ELF-1 (cell line): ENCODE measurements at regions not wholly inside any gene's neighbourhood (a gene's known extent, or its start where the extent isn't known, plus 50 kb on each side); places are given as distances from the start of the nearest gene placed in this dataset.

ENCODE experiments used
- DNase-seq: peaks from one replicate; pipeline ENCODE4 v3.0.0-alpha.2; 2016; ENCODE audit warnings: low read depth, low spot score

- no peak for DNase-seq
Observed at GRCh38 chr12:46884362-46884761, 58.6 kb upstream of the SLC38A4 start.

- DNase-seq = no peak
Observed at GRCh38 chr12:46886541-46887041, 60.8 kb upstream of the SLC38A4 start.

GRCh38 chr12:46887870-46888269, 62.1 kb upstream of the SLC38A4 start:
- no peak for DNase-seq

GRCh38 chr12:46888568-46888967, 62.8 kb upstream of the SLC38A4 start:
- no peak for DNase-seq

- DNase-seq = no peak
Observed at GRCh38 chr12:46891306-46891705, 65.5 kb upstream of the SLC38A4 start.

GRCh38 chr12:46892034-46892705, 66.4 kb upstream of the SLC38A4 start:
- no peak for DNase-seq

GRCh38 chr12:46892887-46893286, 67.1 kb upstream of the SLC38A4 start:
- DNase-seq = no peak

GRCh38 chr12:46893434-46893833, 67.6 kb upstream of the SLC38A4 start:
- no peak for DNase-seq

GRCh38 chr12:46895726-46896125, 69.9 kb upstream of the SLC38A4 start:
- no peak for DNase-seq

- DNase-seq = no peak
Observed at GRCh38 chr12:46896680-46897079, 70.9 kb upstream of the SLC38A4 start.

- no peak for DNase-seq
Observed at GRCh38 chr12:46898152-46898931, 72.5 kb upstream of the SLC38A4 start.

GRCh38 chr12:46898989-46899388, 73.2 kb upstream of the SLC38A4 start:
- no peak for DNase-seq

- DNase-seq = no peak
Observed at GRCh38 chr12:46900734-46901463, 75.1 kb upstream of the SLC38A4 start.

GRCh38 chr12:46901464-46902205, 75.8 kb upstream of the SLC38A4 start:
- peak; percentile 9 for DNase-seq

- DNase-seq = no peak
Observed at GRCh38 chr12:46903058-46903457, 77.3 kb upstream of the SLC38A4 start.

GRCh38 chr12:46904406-46905238, 78.8 kb upstream of the SLC38A4 start:
- no peak for DNase-seq

- DNase-seq = peak; percentile 26
Observed at GRCh38 chr12:46905239-46905627, 79.4 kb upstream of the SLC38A4 start.

GRCh38 chr12:46907791-46908190, 82.0 kb upstream of the SLC38A4 start:
- no peak for DNase-seq

- peak; percentile 4 for DNase-seq
Observed at GRCh38 chr12:46908236-46908935, 82.6 kb upstream of the SLC38A4 start.
